ENCODE measurements at regions not wholly inside any gene's neighbourhood (a gene's known extent, or its start where the extent isn't known, plus 50 kb on each side); places are given as distances from the start of the nearest gene placed in this dataset.

DNA sequence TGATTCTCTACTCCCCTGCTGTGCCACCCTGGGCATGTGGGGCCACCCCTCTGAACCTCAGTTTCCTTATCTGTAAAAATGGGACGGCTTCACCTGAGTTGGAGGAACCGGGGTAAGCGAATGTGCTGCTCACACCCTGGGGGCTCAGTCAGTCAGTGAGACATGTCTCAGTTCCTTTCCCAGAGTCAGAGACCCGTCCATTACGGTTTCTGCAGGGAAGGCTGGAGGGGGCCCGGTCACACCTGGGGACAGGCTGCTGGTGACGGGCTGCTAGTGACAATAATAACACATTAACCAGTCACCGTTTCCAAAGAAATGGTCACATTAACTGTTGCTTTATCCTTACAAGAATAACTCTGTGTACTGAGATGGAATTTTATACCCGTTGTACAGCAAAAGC is 282.4 kb downstream of the NSG2 start:
- ATAC-seq (no peak), DNase-seq (no peak)
- Histone ChIP-seq H3K4me1 (no peaks in the 10 kb centered on the region), H3K9me3 (no peaks in the 10 kb centered on the region), H3K36me3 (ENCODE audit: insufficient read depth in 1 of 2, low read depth in 1 of 2) (no peaks in the 10 kb centered on the region), H3K27ac (no peak overlapping the region), H3K27me3 (ENCODE audit: insufficient read depth in 3 of 3, low read length in 2 of 3) (peaks cover 0 to 28% (median 2%) of the 10 kb centered on the region in 3 donors), H3K4me3 (no peak overlapping the region)
- WGBS, 3 donors, result 81 to 91% (median 85%) methylated on average over 9 of the region's 9 CpGs
- TF ChIP-seq, protein P1, sequence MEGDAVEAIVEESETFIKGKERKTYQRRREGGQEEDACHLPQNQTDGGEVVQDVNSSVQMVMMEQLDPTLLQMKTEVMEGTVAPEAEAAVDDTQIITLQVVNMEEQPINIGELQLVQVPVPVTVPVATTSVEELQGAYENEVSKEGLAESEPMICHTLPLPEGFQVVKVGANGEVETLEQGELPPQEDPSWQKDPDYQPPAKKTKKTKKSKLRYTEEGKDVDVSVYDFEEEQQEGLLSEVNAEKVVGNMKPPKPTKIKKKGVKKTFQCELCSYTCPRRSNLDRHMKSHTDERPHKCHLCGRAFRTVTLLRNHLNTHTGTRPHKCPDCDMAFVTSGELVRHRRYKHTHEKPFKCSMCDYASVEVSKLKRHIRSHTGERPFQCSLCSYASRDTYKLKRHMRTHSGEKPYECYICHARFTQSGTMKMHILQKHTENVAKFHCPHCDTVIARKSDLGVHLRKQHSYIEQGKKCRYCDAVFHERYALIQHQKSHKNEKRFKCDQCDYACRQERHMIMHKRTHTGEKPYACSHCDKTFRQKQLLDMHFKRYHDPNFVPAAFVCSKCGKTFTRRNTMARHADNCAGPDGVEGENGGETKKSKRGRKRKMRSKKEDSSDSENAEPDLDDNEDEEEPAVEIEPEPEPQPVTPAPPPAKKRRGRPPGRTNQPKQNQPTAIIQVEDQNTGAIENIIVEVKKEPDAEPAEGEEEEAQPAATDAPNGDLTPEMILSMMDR (IDR thresholded peaks at IDR 0.05), result no peak
- intact Hi-C loops (cut with DNase I), result loop anchor here in 1 of 2 donors (5.0 to 10.0 kb wide), 3 partner anchors 407 to 1013 kb away; no protein-coding TSS in a partner anchor

DNA sequence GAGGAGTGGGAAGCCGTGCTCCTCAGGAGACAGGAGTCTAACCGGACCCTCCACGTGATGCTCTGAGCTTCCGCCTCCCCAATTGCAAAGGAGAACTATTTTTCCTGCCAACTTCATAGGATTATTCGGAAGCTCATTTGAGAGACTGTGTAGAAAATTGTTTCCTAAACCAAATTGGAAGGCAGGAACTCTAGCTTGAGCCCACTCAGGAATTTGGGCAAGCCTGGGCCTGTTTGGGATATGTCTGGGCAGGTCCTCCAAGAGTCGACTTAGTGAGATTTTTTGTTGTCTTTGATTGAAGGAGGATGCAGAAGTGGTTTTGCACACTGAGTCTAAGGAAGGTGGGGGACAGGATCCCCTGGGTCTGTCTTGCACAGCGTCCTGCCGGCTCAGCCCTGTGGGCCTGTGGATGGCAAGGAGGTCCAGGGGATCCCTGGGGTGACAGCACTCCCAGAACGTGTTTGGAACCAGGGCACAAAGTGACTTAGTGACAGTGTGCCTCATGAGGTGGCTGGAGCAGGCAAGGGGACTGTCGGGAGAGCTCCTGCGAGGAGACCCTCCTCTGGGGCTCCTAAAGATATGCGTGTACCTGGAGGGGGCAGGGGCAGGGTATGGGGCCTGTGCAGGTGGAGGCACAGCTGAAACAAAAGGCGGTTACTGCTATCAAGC is 283.3 kb downstream of the NSG2 start:
- no peak overlapping the region for H3K27ac ChIP-seq
- intact Hi-C loops (cut with DNase I), result loop anchor here in 1 of 2 donors (5.0 to 10.0 kb wide), 3 partner anchors 406 to 1014 kb away; no protein-coding TSS in a partner anchor
- H3K4me3 ChIP-seq, result no peak overlapping the region
- TF ChIP-seq, protein P1 (IDR thresholded peaks at IDR 0.05), result no peak
- H3K4me1 ChIP-seq, result no peaks in the 10 kb centered on the region
- WGBS, 3 donors, result 60 to 72% (median 72%) methylated on average over 13 of the region's 13 CpGs
- ATAC-seq (no peak), DNase-seq (no peak)
- no peaks in the 10 kb centered on the region for H3K9me3 ChIP-seq
- no peaks in the 10 kb centered on the region for H3K36me3 ChIP-seq (ENCODE audit: insufficient read depth in 1 of 2, low read depth in 1 of 2)
- H3K27me3 ChIP-seq (ENCODE audit: insufficient read depth in 3 of 3, low read length in 2 of 3), result peaks cover 0 to 20% (median 2%) of the 10 kb centered on the region in 3 donors

DNA sequence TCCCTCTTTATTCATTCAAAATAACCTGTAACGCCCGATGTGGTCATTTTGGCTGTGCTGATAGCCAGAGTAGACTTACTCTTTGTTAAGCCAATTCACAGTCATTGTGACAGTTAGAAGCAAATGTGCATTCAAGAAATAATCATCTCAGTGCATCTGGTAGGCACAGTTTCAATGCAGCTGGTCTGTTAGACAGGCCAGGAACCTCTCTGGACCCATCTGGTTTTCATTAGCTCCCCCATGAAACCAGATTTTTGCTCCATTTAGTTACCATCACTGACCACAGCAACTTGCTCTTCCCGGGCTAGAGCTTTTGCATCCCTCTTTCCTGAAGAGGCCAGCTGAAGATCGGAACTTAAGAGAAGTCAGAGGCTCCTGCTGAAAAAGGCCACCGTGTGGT is 284.2 kb downstream of the NSG2 start:
- H3K4me3 ChIP-seq, result no peak overlapping the region

DNA sequence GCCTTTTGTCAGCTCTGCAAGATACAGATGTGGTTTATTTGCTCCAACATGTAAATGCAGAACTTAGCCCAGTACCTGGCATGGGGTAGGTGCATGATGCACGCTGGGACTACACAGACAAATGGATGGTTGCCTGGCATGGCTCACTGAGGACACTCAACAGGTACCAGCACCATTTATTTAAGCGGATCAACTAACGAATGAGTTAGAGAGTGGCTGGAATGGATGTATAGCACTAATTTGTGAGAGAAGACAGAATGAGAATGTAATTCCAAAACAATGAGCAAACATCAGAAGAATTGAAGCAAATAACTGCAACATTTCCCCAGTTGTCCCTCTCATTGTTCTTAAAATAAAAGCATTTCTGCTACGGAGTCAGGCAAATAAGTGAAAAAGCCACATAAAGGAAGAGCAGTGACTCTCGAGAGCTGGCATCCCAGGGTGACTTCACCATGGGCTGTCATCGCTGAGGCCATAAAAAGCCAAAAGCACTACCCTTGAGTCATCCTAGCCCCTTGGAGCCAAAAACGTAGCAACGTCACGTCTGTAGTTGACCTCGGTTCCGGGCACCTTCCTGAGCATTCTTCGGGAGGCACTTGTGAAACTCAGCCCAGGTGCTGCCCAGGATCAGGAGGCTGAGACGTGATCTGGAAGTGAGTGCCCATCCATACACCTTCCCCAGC is 290.3 kb downstream of the NSG2 start:
- WGBS, 3 donors, result 57 to 65% (median 61%) methylated on average over 13 of the region's 13 CpGs
- no peaks in the 10 kb centered on the region for H3K36me3 ChIP-seq (ENCODE audit: insufficient read depth in 1 of 2, low read depth in 1 of 2)
- no peak overlapping the region for H3K4me3 ChIP-seq
- ATAC-seq (no peak), DNase-seq (no peak)
- peaks cover 0 to 30% (median 7%) of the 10 kb centered on the region in 3 donors for H3K27me3 ChIP-seq (ENCODE audit: insufficient read depth in 3 of 3, low read length in 2 of 3)
- H3K27ac ChIP-seq, result no peak overlapping the region
- intact Hi-C loops (cut with DNase I), result no loop called here
- TF ChIP-seq, protein P1 (IDR thresholded peaks at IDR 0.05), result no peak
- H3K4me1 ChIP-seq, result no peaks in the 10 kb centered on the region
- no peaks in the 10 kb centered on the region for H3K9me3 ChIP-seq

More for the DNA sequence above, 284.2 kb downstream of the NSG2 start:
- TF ChIP-seq, protein P1 (IDR thresholded peaks at IDR 0.05), result no peak
- 35 to 45% (median 43%) methylated on average over 5 of the region's 5 CpGs for WGBS, 3 donors
- H3K9me3 ChIP-seq, result no peaks in the 10 kb centered on the region
- DNase-seq, result no peak
- no peaks in the 10 kb centered on the region for H3K36me3 ChIP-seq (ENCODE audit: insufficient read depth in 1 of 2, low read depth in 1 of 2)
- no peak for ATAC-seq
- intact Hi-C loops (cut with DNase I), result loop anchor here in 1 of 2 donors (5.0 to 10.0 kb wide), 3 partner anchors 405 to 1015 kb away; no protein-coding TSS in a partner anchor
- H3K27ac ChIP-seq, result no peak overlapping the region
- H3K27me3 ChIP-seq (ENCODE audit: insufficient read depth in 3 of 3, low read length in 2 of 3), result peaks cover 0 to 17% (median 2%) of the 10 kb centered on the region in 3 donors
- no peaks in the 10 kb centered on the region for H3K4me1 ChIP-seq

All from psoas muscle (tissue), 7 donors.